ENCODE measurements at regions not wholly inside any gene's neighbourhood (a gene's known extent, or its start where the extent isn't known, plus 50 kb on each side); places are given as distances from the start of the nearest gene placed in this dataset.

DNA sequence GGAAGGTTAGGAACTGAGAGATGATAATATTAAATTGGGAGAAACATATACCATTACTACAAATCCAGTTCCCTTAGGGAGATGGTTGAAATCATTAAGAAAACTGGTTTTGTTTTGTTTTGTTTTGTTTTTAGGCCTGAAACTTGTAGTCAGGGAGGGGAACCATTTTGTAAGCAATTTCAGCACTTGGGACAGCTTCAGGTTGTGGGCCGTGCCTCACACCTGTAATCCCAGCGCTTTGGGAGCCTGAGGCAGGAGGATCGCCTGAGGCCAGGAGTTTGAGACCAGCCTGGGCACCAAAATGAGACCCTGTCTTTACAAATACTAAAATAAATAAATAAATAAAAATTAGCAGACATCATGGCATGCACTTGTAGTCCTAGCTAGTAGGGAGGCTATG, 694.3 kb upstream of the NR5A2 start:
- DNase-seq = no peak

GRCh38 chr1:199335496-199335895, 692.0 kb upstream of the NR5A2 start:
- DNase-seq = no peak

DNA sequence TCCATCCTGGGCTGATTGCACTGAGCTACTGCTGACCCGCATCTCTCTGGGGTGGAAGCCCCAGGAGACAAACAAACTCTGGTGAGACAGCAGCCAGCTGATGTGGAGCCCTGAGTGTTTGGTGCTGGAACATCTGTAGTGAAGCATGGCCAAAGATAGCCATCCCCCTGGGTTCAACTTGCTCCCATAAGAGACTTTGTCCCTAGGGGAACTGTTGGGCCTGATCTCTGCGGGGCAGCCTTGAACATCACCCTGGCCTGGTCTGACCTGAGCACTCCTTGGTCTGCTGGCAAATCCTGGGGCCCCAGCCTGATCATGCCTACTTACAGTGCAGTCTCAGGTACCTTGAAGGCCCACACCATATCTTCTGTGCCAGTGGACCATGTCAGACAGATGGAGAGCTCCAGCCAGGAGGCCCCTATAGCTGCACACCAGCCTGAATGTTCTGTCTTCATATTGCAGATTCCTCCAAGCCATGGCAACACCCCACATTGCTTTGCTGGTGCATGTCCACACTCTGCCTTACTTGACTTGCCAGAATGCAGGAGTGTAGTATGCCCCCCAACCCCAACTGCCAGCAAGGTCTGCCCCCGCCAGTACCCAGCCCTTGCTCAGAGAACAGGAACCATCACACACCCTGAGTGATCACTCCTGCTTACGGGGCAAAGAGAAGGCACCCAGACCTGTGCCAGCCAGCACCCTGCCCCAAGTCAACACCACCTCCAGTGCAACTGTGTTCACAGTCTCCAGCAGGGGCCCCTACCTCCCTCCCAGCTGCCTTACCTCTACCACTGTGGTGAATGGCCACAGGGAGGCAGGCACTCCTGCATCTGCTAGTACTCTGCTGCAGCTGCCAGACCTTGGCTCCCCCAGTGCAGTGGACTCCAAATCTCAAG, 690.5 kb upstream of the NR5A2 start:
- no peak for DNase-seq

DNA sequence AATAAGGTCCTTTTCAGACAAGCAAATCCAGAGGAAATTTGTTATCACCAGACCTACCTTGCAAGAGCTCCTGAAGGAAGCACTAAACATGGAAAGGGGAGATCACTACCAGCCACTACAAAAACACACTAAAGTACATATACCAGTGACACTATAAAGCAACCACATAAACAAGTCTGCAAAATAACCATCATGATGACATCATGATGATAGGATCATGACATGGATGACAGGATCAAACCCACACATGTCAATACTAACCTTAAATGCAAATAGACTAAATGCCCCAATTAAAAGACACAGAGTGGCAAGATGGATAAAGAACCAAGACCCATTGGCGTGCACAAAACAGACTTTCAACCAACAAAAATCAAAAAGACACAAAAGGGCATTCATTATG, 688.8 kb upstream of the NR5A2 start:
- no peak for DNase-seq

- no peak for DNase-seq
Measured at GRCh38 chr1:199352351-199352750, 675.2 kb upstream of the NR5A2 start.

DNA sequence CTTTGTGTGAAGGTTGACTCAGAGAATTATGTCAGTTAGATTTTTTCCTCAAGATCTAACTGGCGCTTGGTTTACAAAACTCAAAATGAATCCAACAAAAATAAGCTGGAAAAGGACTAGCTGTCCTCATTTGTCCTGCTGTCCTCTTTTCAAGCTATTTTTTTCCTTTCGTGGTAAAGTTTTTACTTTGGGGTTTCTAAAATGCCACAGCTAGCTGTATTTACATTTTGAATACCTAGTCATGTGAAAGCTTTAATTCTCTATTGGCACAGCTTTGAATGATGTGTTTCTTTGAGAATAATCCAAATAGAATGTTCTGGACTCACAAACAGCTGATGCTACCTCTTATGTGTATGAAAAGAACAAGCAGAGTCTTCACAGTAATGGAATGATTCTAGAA, 673.6 kb upstream of the NR5A2 start:
- DNase-seq = no peak

- peak; percentile 54 for DNase-seq
Measured at GRCh38 chr1:199356561-199356960, 670.9 kb upstream of the NR5A2 start.

GRCh38 chr1:199357599-199357998, 669.9 kb upstream of the NR5A2 start:
- no peak for DNase-seq

- no peak for DNase-seq
Measured at GRCh38 chr1:199362996-199363395, 664.5 kb upstream of the NR5A2 start.

GRCh38 chr1:199373139-199373538, 654.4 kb upstream of the NR5A2 start:
- DNase-seq = no peak

DNA sequence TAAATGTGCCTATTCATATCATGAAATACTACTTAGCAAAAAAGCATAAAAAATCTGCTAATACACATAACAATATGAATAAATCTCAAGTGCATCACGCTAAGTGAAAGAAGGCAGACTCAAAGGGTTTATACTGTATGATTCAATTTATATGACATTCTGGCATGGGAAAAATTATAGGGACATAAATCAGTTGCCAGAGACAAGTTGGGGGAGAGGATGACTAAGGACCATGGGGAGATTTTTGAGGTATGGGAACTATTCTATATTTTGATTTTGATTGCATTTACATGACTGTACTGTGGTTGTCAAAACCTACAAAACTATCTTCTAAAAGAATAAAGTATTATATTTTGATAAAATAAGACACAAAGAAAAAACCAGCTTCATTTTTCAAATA, 650.3 kb upstream of the NR5A2 start:
- no peak for DNase-seq

GRCh38 chr1:199383793-199384192, 643.7 kb upstream of the NR5A2 start:
- no peak for DNase-seq

- no peak for DNase-seq
Measured at GRCh38 chr1:199394856-199395255, 632.7 kb upstream of the NR5A2 start.

GRCh38 chr1:199396456-199396855, 631.1 kb upstream of the NR5A2 start:
- no peak for DNase-seq

GRCh38 chr1:199399996-199400724, 627.4 kb upstream of the NR5A2 start:
- DNase-seq = no peak

GRCh38 chr1:199403531-199404116, 623.9 kb upstream of the NR5A2 start:
- no peak for DNase-seq

DNA sequence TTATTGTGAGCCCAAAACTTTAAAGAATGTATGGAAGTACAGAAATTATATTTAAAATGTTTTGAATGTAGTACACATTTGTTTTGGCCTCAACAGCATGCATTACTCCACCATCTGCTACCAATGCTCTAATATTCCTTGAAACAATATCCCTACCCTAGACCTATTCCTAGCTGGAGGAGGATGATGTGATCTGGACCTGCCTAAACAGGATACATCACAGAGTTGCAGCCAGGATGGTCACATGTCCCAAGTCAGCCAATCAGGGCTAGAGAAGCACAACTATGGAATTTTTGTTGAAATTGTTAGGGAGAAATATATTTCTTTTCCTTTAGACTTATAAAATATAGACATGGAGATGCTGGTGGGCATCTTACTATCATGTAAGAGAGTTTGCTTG, 623.3 kb upstream of the NR5A2 start:
- DNase-seq = no peak

DNA sequence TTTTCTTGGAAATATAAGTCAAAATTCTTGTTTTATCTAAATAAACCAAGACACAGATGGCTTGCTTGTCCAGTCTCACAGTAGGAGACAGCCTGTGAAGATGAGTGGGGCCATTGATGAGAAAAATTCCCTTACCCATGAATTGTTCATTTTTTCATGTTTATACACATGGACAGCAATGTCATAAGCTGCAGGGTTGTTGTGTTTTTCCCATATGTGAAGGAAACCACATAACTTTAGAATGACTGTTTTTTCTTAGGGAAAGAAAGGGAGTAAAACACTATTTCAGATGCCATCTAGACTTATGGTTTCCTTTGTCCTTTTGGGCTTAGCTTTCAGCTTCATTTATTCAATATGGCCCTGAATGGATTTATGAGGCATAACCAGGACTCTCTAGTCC, 622.5 kb upstream of the NR5A2 start:
- DNase-seq = no peak

- DNase-seq = no peak
Measured at GRCh38 chr1:199405634-199406196, 621.8 kb upstream of the NR5A2 start.

- DNase-seq = no peak
Measured at GRCh38 chr1:199410462-199410861, 617.0 kb upstream of the NR5A2 start.

DNA sequence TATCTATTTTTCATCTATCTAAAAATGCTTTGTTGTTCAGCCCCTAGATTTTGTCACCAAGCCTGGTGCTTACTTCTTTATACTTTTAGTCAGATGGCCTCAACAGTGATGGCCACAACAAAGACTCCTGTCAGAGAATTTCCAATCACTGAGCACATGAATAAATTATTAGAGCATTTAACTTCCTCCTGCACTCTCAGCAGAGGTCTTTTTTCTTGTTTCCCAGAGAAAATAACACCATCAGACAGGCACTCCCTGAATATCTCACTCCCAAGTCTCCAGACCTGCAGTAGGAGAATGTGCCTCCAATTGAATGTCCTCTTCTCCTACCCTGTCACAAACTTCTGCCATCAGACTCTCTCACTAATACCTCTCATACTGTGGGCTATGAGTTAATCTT, 616.0 kb upstream of the NR5A2 start:
- DNase-seq = no peak

DNA sequence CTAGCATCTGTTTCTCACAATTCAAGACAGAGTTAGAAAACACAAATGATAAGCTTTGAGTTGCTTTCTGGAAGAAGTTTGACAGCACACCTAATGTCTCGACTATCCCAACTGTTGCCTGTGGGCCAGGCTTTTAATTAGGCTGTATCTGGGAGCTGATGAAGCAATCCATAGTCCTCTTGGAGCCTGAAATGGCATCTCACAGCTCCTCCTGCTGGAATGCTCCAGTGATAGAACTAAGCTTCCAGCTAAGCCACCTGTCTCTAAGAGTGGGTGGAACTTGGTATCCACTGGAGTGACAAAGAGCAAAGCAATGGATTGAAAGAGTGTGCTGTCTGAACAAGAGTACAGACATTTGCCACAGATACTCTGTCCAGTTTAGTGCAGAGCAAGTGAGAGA, 605.3 kb upstream of the NR5A2 start:
- DNase-seq = no peak

DNA sequence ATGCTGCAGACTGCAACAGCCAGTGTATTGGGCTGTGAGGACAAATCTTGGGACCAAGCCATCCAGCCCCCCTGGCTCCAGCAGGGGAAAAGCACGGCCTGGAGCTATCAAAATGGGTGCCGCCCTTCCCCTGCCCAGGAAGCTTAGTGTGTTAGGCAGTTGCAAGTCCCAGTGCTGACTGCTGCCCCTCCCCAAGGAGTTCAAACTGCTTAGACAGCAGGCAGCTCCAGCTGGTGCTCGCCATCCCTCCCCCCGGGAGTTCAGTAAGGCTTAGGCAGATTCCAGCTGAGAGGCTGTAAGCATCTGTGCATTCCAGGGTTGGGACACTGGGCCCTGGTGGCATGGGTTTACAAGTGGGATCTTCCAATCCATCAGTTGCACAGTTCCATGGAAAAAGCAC, 579.6 kb upstream of the NR5A2 start:
- no peak for DNase-seq
